A549 (cell line): ENCODE measurements at regions not wholly inside any gene's neighbourhood (a gene's known extent, or its start where the extent isn't known, plus 50 kb on each side); places are given as distances from the start of the nearest gene placed in this dataset.
"Not testable (repeated sequence)": the region's sequence is repeated elsewhere in the genome, so short reads cannot be mapped to it uniquely, and the experiment has no call there.

Source experiments
- ATAC-seq, 2 experiments: fragments of 200-7000 bp in 1 of 2; fragments of >200 bp in 1 of 2; cut with Nextera tagmentation in 1 of 2; cut with Tn5 transposase in 1 of 2; 3 replicates each; pipeline versions ENCODE4 v1.8.0 to v1.9.1; 2018 to 2020; ENCODE audit warnings: mild to moderate bottlenecking in 1 of 2, moderate library complexity in 1 of 2
- CTCF ChIA-PET: fragments of 300-600 bp; sonication (Branson Sonifier 250); formaldehyde crosslinking; extraction: SDS; loops from one replicate; lab custom pipeline; 2021; ENCODE audit warnings: antibody characterized with exemption, inconsistent platforms; lab: Yijun Ruan, JAX
- POLR2A ChIA-PET: fragments of 350-600 bp; formaldehyde crosslinking; extraction: SDS; loops from one replicate; lab custom pipeline; 2021; ENCODE audit warnings: antibody characterized with exemption, inconsistent platforms; lab: Yijun Ruan, JAX
- DNase-seq, 2 experiments: peaks; one replicate each; pipeline versions ENCODE4 v3.0.0 to v3.0.0-alpha.2; 2011 to 2016; ENCODE audit warnings: low read depth in 1 of 2, low spot score in 1 of 2
- FAIRE-seq: peaks from 2 replicates; lab custom pipeline; 2011; peaks lifted over from hg19 to GRCh38; lab: Jason Lieb, UNC
- H3K27ac ChIP-seq, 2 experiments: fragments of >200 bp; sonication (Bioruptor Twin); formaldehyde crosslinking; 3 replicates each; pipeline ENCODE4 v1.5.1; 2016 to 2017
- H3K4me1 ChIP-seq: fragments of >200 bp; sonication (Bioruptor Twin); formaldehyde crosslinking; 3 replicates; pipeline ENCODE4 v1.6.1; 2016
- H3K4me2 ChIP-seq: fragments of >200 bp; sonication (Bioruptor Twin); formaldehyde crosslinking; 3 replicates; pipeline ENCODE4 v1.6.1; 2016
- H3K4me3 ChIP-seq: fragments of >200 bp; sonication (Bioruptor Twin); formaldehyde crosslinking; 3 replicates; pipeline ENCODE4 v1.5.1; 2016
- H3K9me3 ChIP-seq: fragments of >200 bp; sonication (Bioruptor Twin); formaldehyde crosslinking; 3 replicates; pipeline ENCODE4 v1.6.1; 2016
- ATOH8 ChIP-seq: fragments of 250-450 bp; sonication (Bioruptor Pico); IDR thresholded peaks from 2 replicates; pipeline ENCODE4 v1.5.0; 2020; ENCODE audit warnings: low read depth, mild to moderate bottlenecking, moderate library complexity
- CHD2 ChIP-seq: fragments of 150-350 bp; IDR thresholded peaks from 2 replicates; pipeline ENCODE4 v1.6.1; 2014; ENCODE audit warnings: low read length; ENCODE audit not compliant: partially characterized antibody
- CHD4 ChIP-seq: fragments of 200-600 bp; sonication (generic); IDR thresholded peaks from 2 replicates; pipeline ENCODE4 v1.6.1; 2016; ENCODE audit warnings: antibody characterized with exemption, mild to moderate bottlenecking, borderline replicate concordance
- E2F6 ChIP-seq: IDR thresholded peaks from 2 replicates; pipeline ENCODE4 v1.6.1; 2012; ENCODE audit warnings: low read depth, borderline replicate concordance
- FOSB ChIP-seq: fragments of 250-450 bp; sonication (Bioruptor Pico); IDR thresholded peaks from 2 replicates; pipeline ENCODE4 v1.5.0; 2020; ENCODE audit warnings: mild to moderate bottlenecking, moderate library complexity
- FOSL2 ChIP-seq, 2 experiments: fragments of 450-650 bp in 1 of 2; fragments of >200 bp in 1 of 2; sonication (Bioruptor Twin) in 1 of 2; formaldehyde crosslinking; IDR thresholded peaks; 2 replicates each; pipeline versions ENCODE4 v1.5.0 to v1.6.1; 2016 to 2020; ENCODE audit warnings: mild to moderate bottlenecking in 1 of 2, moderate library complexity in 1 of 2
- FOXS1 ChIP-seq: fragments of 250-450 bp; sonication (Bioruptor Pico); IDR thresholded peaks from 2 replicates; pipeline ENCODE4 v1.5.0; 2020; ENCODE audit warnings: mild to moderate bottlenecking, moderate library complexity
- HDAC2 ChIP-seq: fragments of 200-600 bp; sonication (generic); IDR thresholded peaks from 2 replicates; pipeline ENCODE4 v1.6.1; 2016
- HOXA7 ChIP-seq: fragments of 250-450 bp; sonication (Bioruptor Pico); IDR thresholded peaks from 2 replicates; pipeline ENCODE4 v1.5.0; 2020; ENCODE audit warnings: mild to moderate bottlenecking, moderate library complexity
- HOXB5 ChIP-seq: fragments of 250-450 bp; sonication (Bioruptor Pico); IDR thresholded peaks from 2 replicates; pipeline ENCODE4 v1.5.0; 2020; ENCODE audit warnings: mild to moderate bottlenecking, moderate library complexity
- NPAS2 ChIP-seq: fragments of 250-450 bp; sonication (Bioruptor Pico); IDR thresholded peaks from 2 replicates; pipeline ENCODE4 v1.8.0; 2022; ENCODE audit warnings: mild to moderate bottlenecking, moderate library complexity, borderline replicate concordance
- PHF8 ChIP-seq: fragments of 200-600 bp; sonication (generic); IDR thresholded peaks from 2 replicates; pipeline ENCODE4 v1.6.1; 2016; ENCODE audit warnings: low read depth, mild to moderate bottlenecking, antibody characterized with exemption, moderate library complexity, borderline replicate concordance
- RFX5 ChIP-seq: fragments of 450-650 bp; IDR thresholded peaks from 2 replicates; pipeline ENCODE4 v1.7.1; 2014; ENCODE audit warnings: antibody characterized with exemption, mild to moderate bottlenecking, moderate library complexity
- RNF2 ChIP-seq: fragments of 200-600 bp; sonication (generic); IDR thresholded peaks from 2 replicates; pipeline ENCODE4 v1.6.1; 2016; ENCODE audit warnings: low read depth, mild to moderate bottlenecking, antibody characterized with exemption, moderate library complexity, borderline replicate concordance
- SREBF2 ChIP-seq: fragments of 450-650 bp; IDR thresholded peaks from 2 replicates; pipeline ENCODE4 v1.6.1; 2014; ENCODE audit warnings: mild to moderate bottlenecking, moderate library complexity
- WGBS: methylation state at CpG from one replicate; pipeline ENCODE4 v1.1.6; 2017; ENCODE audit errors: missing lambda C conversion rate; 5-methylcytosine and 5-hydroxymethylcytosine counted together
- TF ChIP-seq, protein P1 (sequence below): fragments of 150-350 bp; IDR thresholded peaks from 2 replicates; pipeline ENCODE4 v1.6.1; 2014; ENCODE audit warnings: low read depth, mild to moderate bottlenecking, low read length

GRCh38 chr12:63353559-63353958 lies 202.6 kb upstream of the AVPR1A start:
- H3K4me2 ChIP-seq = no peak overlapping the region
- CTCF ChIA-PET = no interaction called here
- H3K4me3 ChIP-seq = no peak overlapping the region
- FAIRE-seq (peak; percentile 49), ATAC-seq (no peak), DNase-seq (peak in 1 of 2 experiments; percentile 12)
- TF ChIP-seq CHD2 (no peak), E2F6 (no peak), FOSB (CRISPR knock-in tag) (no peak)
- H3K27ac ChIP-seq = no peak overlapping the region
- POLR2A ChIA-PET = no interaction called here
- 28% methylated on average over 1 of the region's 1 CpG for WGBS
- H3K9me3 ChIP-seq = no peaks in the 10 kb centered on the region
- peaks cover 13% of the 10 kb centered on the region for H3K4me1 ChIP-seq

DNA sequence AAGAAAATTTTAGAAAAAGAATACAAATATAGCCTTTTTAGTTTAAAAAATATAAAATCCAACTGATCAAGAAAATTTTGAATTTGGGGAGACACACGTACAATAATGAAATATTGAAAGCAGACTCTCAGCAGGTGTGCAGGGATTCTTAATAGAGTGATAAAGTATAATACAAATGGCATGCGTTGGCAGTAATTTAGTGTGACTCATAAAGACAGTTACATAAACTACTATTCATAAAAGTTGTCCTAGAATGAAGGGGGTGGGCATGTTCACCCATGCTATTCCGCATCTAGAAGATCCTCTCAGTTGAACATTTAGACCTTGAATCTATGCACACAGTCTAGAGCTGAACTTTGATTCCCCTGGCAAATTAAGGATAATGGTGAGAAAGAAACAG lies 200.4 kb upstream of the AVPR1A start:
- Histone ChIP-seq H3K9me3 (no peaks in the 10 kb centered on the region), H3K4me2 (no peak overlapping the region), H3K4me1 (peaks cover 13% of the 10 kb centered on the region), H3K4me3 (no peak overlapping the region), H3K27ac (no peak overlapping the region)
- ATAC-seq (no peak), FAIRE-seq (no peak), DNase-seq (no peak)
- ChIA-PET CTCF (no interaction called here), POLR2A (no interaction called here)
- 79% methylated on average over 3 of the region's 3 CpGs for WGBS
- TF ChIP-seq SREBF2 = no peak
- TF ChIP-seq PHF8 = no peak
- TF ChIP-seq ATOH8 (CRISPR knock-in tag) = no peak
- no peak for TF ChIP-seq RNF2
- no peak for TF ChIP-seq RFX5
- no peak for TF ChIP-seq CHD4
- TF ChIP-seq, protein P1, sequence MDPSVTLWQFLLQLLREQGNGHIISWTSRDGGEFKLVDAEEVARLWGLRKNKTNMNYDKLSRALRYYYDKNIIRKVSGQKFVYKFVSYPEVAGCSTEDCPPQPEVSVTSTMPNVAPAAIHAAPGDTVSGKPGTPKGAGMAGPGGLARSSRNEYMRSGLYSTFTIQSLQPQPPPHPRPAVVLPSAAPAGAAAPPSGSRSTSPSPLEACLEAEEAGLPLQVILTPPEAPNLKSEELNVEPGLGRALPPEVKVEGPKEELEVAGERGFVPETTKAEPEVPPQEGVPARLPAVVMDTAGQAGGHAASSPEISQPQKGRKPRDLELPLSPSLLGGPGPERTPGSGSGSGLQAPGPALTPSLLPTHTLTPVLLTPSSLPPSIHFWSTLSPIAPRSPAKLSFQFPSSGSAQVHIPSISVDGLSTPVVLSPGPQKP = no peak
- no peak for TF ChIP-seq NPAS2 (CRISPR knock-in tag)
- TF ChIP-seq FOXS1 = no peak
- TF ChIP-seq HDAC2 = no peak

DNA sequence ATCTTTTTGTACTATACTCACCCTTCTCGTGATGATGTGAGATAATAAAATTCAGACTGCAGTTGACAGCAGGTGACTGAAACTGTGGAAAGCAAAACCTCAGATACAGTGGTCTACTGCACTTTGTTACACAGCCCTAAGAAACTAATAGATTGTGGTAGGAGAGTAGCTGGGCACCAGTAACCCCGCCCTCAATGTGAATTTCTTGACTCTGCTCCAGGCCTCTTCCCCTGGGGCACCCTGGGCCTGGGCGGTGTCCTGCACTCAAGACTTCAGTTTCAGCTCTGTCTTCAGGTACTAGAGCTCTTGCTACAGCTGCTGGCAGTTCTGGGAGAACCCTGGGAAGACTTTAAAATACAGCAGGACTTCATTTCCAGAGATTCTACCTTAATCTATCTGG lies 197.6 kb upstream of the AVPR1A start:
- 24% methylated on average over 3 of the region's 3 CpGs for WGBS
- Histone ChIP-seq H3K4me3 (no peak overlapping the region), H3K4me1 (peaks cover under 1% of the 10 kb centered on the region; the same call in 1 of the 3 replicates), H3K9me3 (no peaks in the 10 kb centered on the region), H3K27ac (no peak overlapping the region), H3K4me2 (no peak overlapping the region)
- CTCF ChIA-PET = no interaction called here
- TF ChIP-seq FOSL2 (IDR thresholded peaks at IDR 0.05) (no peak), FOSL2 (CRISPR knock-in tag; IDR thresholded peaks at IDR 0.05) (no peak), HOXB5 (no peak), HDAC2 (no peak), HOXA7 (CRISPR knock-in tag) (no peak)
- FAIRE-seq (no peak), ATAC-seq (no peak), DNase-seq (no peak)
- POLR2A ChIA-PET = no interaction called here

DNA sequence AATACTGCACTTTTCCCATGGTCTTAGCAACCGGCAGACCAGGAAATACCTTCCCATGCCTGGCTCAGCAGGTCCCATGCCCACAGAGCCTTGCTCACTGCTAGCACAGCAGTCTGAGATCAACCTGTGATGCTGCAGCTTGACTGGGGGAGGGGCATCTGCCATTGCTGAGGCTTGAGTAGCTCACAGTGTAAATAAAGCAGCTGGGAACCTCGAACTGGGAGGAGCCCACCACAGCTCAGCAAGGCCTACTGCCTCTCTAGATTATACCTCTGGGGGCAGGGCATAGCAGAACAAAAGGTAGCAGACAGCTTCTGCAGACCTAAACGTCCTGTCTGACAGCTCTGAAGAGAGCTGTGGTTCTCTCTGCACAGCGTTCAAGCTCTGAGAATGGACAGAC lies 186.2 kb upstream of the AVPR1A start:
- 0% methylated on average over 4 of the region's 4 CpGs for WGBS

More for the DNA sequence above, 186.2 kb upstream of the AVPR1A start:
- DNase-seq, H3K4me2 ChIP-seq, POLR2A ChIA-PET, FAIRE-seq, H3K9me3 ChIP-seq, H3K27ac ChIP-seq, ATAC-seq, H3K4me1 ChIP-seq, H3K4me3 ChIP-seq: not testable (repeated sequence)
- CTCF ChIA-PET = interaction anchor here (0.6 kb wide), 1 partner anchor 9 kb away, joined by 4 read pairs; no protein-coding TSS in a partner anchor
